ENCODE measurements at regions not wholly inside any gene's neighbourhood (a gene's known extent, or its start where the extent isn't known, plus 50 kb on each side); places are given as distances from the start of the nearest gene placed in this dataset.
A peak's percentile ranks its signal among the peaks of the same experiment; 100 is the strongest.

DNA sequence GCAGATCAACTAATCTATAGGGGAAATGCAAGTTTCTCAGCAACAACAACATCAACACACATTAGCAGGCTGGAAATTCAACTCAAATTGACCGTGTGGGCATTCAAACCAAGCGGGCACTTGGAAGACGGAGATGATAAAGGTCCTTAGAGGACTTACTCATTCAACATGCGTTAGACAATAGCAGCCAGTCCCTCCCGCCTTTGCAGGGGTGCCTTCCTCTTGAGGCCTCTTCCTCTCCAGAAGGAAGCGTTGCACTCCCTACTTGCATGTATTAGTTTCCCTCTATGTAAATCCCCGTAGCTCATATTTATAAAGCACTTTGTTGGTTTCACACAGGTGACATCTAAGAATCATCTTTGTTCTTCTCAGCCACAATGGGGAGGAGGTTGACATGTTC, 300.8 kb upstream of the STXBP5 start:
- no peaks in the 10 kb centered on the region for H3K36me3 ChIP-seq (ENCODE audit: low read depth)
- intact Hi-C loops (cut with DNase I, micrococcal nuclease), result no loop called here
- TF ChIP-seq, protein P1, sequence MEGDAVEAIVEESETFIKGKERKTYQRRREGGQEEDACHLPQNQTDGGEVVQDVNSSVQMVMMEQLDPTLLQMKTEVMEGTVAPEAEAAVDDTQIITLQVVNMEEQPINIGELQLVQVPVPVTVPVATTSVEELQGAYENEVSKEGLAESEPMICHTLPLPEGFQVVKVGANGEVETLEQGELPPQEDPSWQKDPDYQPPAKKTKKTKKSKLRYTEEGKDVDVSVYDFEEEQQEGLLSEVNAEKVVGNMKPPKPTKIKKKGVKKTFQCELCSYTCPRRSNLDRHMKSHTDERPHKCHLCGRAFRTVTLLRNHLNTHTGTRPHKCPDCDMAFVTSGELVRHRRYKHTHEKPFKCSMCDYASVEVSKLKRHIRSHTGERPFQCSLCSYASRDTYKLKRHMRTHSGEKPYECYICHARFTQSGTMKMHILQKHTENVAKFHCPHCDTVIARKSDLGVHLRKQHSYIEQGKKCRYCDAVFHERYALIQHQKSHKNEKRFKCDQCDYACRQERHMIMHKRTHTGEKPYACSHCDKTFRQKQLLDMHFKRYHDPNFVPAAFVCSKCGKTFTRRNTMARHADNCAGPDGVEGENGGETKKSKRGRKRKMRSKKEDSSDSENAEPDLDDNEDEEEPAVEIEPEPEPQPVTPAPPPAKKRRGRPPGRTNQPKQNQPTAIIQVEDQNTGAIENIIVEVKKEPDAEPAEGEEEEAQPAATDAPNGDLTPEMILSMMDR (IDR thresholded peaks at IDR 0.05), result no peak
- DNase-seq (no peak), ATAC-seq (no peak)
- no peaks in the 10 kb centered on the region for H3K9me3 ChIP-seq
- no peaks in the 10 kb centered on the region for H3K4me1 ChIP-seq (ENCODE audit: low read depth)
- H3K4me3 ChIP-seq, result no peak overlapping the region

DNA sequence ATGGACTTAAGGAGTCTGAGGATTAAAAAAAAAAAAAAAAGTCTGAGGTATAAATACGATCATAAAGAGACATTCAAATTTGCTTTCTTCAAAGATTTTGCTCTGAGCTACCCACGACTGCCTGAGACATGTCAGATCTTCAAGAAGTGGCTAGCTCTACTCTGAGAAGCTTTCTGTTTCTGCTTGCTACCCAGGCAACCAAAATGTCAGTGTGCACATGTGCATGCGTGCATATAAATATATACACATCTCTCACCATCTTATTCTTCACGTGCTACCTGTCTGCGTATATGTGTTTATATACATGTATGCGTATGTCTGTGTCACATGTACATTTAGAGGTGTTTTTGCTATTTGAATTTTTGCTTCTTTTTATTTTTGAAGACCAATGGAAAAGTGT, 299.6 kb upstream of the STXBP5 start:
- Histone ChIP-seq H3K4me1 (ENCODE audit: low read depth) (no peaks in the 10 kb centered on the region), H3K9me3 (no peaks in the 10 kb centered on the region), H3K4me3 (no peak overlapping the region), H3K36me3 (ENCODE audit: low read depth) (no peaks in the 10 kb centered on the region)
- intact Hi-C loops (cut with DNase I, micrococcal nuclease), result no loop called here
- no peak for DNase-seq
- TF ChIP-seq, protein P1 (IDR thresholded peaks at IDR 0.05), result no peak
- no peak for ATAC-seq

DNA sequence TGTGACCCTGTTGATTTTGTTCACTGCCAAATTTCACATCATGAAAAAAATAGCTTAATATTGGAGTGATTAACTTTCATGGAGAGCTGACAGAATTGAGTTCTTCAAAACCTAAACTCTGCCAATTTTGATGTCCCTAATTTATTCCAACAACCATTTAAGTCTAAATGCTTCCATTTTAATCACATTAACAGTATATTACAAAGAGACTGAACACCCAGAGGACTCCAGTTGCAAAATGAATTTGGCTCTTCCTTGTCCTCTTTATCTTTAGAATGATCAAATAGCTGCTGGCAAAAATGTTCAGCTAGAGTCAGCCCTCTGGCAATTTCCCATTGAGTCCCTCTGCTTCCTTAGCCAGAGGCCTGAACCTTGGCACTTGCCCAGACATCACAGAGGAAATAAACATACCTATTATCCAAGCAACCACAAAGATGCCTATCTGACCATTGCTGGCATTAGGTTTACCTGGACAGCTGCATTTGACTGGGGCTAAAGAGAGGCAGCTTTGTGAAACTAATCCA, 299.0 kb upstream of the STXBP5 start:
- intact Hi-C loops (cut with DNase I, micrococcal nuclease), result no loop called here
- TF ChIP-seq, protein P1 (IDR thresholded peaks at IDR 0.05), result no peak
- Histone ChIP-seq H3K36me3 (ENCODE audit: low read depth) (no peaks in the 10 kb centered on the region), H3K4me1 (ENCODE audit: low read depth) (no peaks in the 10 kb centered on the region), H3K4me3 (no peak overlapping the region), H3K9me3 (no peaks in the 10 kb centered on the region)
- ATAC-seq (peak; percentile 43), DNase-seq (no peak)

DNA sequence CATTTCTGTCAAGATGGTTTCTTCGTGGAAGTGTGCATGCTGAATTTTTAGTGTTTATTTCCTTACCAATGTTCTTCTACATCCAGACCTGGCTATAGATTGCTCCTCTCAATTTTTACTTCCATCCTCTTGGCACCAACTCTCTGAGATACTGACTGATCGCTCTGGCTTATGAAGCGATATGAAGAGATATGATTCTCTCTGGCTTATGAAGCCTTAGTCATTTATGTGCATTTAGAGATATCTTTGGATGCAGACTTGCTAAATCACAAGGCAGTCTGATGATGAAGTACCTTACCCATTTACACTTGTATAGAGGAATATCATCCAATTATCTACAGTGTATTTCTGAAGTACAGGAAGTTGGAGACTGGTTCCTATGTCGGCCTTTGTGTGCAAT, 295.4 kb upstream of the STXBP5 start:
- Histone ChIP-seq H3K36me3 (ENCODE audit: low read depth) (no peaks in the 10 kb centered on the region), H3K9me3 (no peaks in the 10 kb centered on the region), H3K4me3 (no peak overlapping the region), H3K4me1 (ENCODE audit: low read depth) (no peaks in the 10 kb centered on the region)
- intact Hi-C loops (cut with DNase I, micrococcal nuclease), result no loop called here
- no peak for DNase-seq
- TF ChIP-seq, protein P1 (IDR thresholded peaks at IDR 0.05), result no peak
- ATAC-seq, result no peak

DNA sequence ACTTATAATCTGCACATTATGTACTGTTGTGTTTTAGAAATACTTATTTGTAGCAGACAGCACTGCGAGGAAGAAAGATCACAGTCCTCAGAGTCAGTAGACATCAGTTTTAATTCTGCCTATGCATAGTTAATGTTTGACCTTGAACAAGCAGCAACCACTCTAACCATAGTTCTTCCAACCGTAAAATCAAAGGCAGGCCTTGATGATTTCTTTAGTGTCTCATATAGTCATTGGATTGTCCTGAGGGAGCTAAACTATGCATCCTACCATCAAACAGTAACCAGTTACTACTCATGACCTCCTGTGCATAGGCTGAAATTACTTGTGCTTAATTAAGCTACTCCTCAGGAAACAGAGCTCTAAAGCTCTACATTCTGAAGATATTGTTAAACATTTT, 294.8 kb upstream of the STXBP5 start:
- intact Hi-C loops (cut with DNase I, micrococcal nuclease), result no loop called here
- DNase-seq, result no peak

More for the DNA sequence above, 294.8 kb upstream of the STXBP5 start:
- no peaks in the 10 kb centered on the region for H3K36me3 ChIP-seq (ENCODE audit: low read depth)
- no peaks in the 10 kb centered on the region for H3K9me3 ChIP-seq
- H3K4me3 ChIP-seq, result no peak overlapping the region
- peak; percentile 33 for ATAC-seq
- no peaks in the 10 kb centered on the region for H3K4me1 ChIP-seq (ENCODE audit: low read depth)
- TF ChIP-seq, protein P1 (IDR thresholded peaks at IDR 0.05), result no peak
